ENCODE measurements at regions not wholly inside any gene's neighbourhood (a gene's known extent, or its start where the extent isn't known, plus 50 kb on each side); places are given as distances from the start of the nearest gene placed in this dataset.
"Not testable (repeated sequence)": the region's sequence is repeated elsewhere in the genome, so short reads cannot be mapped to it uniquely, and the experiment has no call there.

DNA sequence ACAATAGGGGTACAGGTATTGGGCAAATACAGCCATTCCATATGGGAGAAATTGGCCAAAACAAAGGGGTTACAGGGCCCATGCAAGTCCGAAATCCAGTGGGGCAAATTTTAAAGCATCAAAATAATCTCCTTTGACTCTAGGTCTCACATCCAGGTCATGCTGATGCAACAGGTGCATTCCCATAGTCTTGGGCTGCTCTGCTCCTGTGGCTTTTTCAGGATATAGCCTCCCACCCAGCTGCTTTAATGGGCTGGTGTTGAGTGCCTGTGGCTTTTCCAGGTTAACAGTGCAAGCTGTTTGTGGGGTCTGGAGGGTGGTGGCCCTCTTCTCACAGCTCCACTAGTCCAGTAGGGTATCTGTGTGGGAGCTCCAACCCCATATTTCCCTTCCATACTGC lies 607.1 kb downstream of the MEI4 start:
- no peak overlapping the region for H3K27ac ChIP-seq (ENCODE audit: low read depth, low read length)
- no peaks in the 10 kb centered on the region for H3F3A ChIP-seq (ENCODE audit: insufficient read depth)
- H3K9me3 ChIP-seq (ENCODE audit: insufficient read depth, low read length), result no peaks in the 10 kb centered on the region
- H3K4me2 ChIP-seq (ENCODE audit: low read depth, low read length, poor library complexity, severe bottlenecking), result no peak overlapping the region
- H3K4me3 ChIP-seq (ENCODE audit: insufficient read depth, low read length, poor library complexity, severe bottlenecking), result no peak overlapping the region
- H3K79me2 ChIP-seq (ENCODE audit: insufficient read depth, low read length), result no peaks in the 10 kb centered on the region
- no peak overlapping the region for H3K9ac ChIP-seq (ENCODE audit: low read length)
- no peaks in the 10 kb centered on the region for H3K27me3 ChIP-seq (ENCODE audit: low read length)
- no peaks in the 10 kb centered on the region for H3K9me2 ChIP-seq (replicated peaks; ENCODE audit: insufficient read depth, low read length)
- H2AFZ ChIP-seq (ENCODE audit: low read depth, low read length, severe bottlenecking), result no peak overlapping the region
- H3K36me3 ChIP-seq (ENCODE audit: low read length), result no peaks in the 10 kb centered on the region
- TF ChIP-seq, protein P1, sequence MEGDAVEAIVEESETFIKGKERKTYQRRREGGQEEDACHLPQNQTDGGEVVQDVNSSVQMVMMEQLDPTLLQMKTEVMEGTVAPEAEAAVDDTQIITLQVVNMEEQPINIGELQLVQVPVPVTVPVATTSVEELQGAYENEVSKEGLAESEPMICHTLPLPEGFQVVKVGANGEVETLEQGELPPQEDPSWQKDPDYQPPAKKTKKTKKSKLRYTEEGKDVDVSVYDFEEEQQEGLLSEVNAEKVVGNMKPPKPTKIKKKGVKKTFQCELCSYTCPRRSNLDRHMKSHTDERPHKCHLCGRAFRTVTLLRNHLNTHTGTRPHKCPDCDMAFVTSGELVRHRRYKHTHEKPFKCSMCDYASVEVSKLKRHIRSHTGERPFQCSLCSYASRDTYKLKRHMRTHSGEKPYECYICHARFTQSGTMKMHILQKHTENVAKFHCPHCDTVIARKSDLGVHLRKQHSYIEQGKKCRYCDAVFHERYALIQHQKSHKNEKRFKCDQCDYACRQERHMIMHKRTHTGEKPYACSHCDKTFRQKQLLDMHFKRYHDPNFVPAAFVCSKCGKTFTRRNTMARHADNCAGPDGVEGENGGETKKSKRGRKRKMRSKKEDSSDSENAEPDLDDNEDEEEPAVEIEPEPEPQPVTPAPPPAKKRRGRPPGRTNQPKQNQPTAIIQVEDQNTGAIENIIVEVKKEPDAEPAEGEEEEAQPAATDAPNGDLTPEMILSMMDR (IDR thresholded peaks at IDR 0.05; ENCODE audit: insufficient read depth, low read length, poor library complexity, severe bottlenecking), result no peak
- TF ChIP-seq EZH2phosphoT487 (conservative IDR thresholded peaks at IDR 0.05; ENCODE audit: low read length), result no peak
- H4K20me1 ChIP-seq (ENCODE audit: low read depth, low read length), result no peaks in the 10 kb centered on the region

DNA sequence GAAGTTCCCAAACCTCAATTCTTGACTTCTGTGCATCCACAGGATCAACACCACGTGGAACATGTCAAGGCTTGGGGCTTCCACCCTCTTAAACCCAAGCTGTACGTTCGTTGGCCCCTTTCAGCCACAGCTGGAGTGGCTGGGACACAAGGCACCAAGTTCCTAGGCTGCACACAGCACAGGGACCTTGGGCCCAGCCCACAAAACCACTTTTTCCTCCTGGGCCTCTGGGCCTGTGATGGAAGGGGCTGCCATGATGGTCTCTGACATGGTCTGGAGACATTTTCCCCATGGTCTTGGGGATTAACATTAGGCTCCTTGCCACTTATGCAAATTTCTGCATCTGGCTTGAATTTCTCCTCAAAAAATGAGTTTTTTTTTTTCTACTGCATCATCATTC lies 606.9 kb upstream of the IRAK1BP1 start:
- not testable (repeated sequence) for H3K27ac ChIP-seq (ENCODE audit: low read depth, low read length); H4K20me1 ChIP-seq (ENCODE audit: low read depth, low read length); H3K9me3 ChIP-seq (ENCODE audit: insufficient read depth, low read length); H3K79me2 ChIP-seq (ENCODE audit: insufficient read depth, low read length); H3K9me2 ChIP-seq (replicated peaks; ENCODE audit: insufficient read depth, low read length); H3K4me3 ChIP-seq (ENCODE audit: insufficient read depth, low read length, poor library complexity, severe bottlenecking); H3K4me2 ChIP-seq (ENCODE audit: low read depth, low read length, poor library complexity, severe bottlenecking); H3K36me3 ChIP-seq (ENCODE audit: low read length); H3K9ac ChIP-seq (ENCODE audit: low read length); H3F3A ChIP-seq (ENCODE audit: insufficient read depth); H3K27me3 ChIP-seq (ENCODE audit: low read length); H2AFZ ChIP-seq (ENCODE audit: low read depth, low read length, severe bottlenecking)

DNA sequence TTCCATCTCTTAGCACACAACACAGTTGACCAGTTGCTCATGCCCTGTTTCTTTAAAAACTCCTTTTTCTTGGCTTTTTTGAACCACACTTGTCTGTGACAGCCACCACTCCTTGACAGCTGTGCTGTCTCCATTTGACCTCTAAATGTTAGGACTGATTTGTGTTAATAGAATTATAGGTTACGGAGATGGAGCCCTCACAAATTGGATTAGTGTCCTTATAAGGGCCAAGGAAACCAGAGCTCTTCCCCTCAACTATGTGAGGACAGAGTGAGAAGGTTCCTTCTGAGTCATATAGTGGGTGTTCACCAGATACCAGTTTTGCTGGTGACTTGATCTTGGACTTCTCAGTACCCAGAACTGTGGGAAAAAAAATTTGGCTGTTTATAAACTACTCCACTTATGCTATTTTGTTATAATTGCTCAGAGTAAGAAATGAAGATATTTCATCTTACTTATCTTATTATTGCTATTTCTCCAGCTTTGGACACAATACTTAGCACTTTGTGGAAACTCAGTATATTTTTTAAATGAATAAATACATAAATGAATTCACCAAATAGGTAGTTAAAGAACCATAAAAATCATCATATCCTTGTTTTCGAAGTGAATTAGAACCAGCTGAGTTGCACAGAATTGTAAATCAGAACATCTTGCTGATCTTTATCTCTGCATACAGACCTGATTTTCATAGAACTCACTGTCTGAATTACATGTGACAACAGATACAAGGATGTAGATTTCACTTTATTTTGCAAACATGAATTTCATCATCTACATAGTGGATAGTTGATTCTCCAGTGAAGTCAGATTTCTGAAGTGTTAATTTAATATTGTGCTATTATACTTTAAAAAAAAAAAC lies 598.5 kb upstream of the IRAK1BP1 start:
- no peaks in the 10 kb centered on the region for H3K9me3 ChIP-seq (ENCODE audit: insufficient read depth, low read length)
- TF ChIP-seq, protein P1 (IDR thresholded peaks at IDR 0.05; ENCODE audit: insufficient read depth, low read length, poor library complexity, severe bottlenecking), result no peak
- TF ChIP-seq EZH2phosphoT487 (conservative IDR thresholded peaks at IDR 0.05; ENCODE audit: low read length), result no peak
- H3K79me2 ChIP-seq (ENCODE audit: insufficient read depth, low read length), result no peaks in the 10 kb centered on the region

DNA sequence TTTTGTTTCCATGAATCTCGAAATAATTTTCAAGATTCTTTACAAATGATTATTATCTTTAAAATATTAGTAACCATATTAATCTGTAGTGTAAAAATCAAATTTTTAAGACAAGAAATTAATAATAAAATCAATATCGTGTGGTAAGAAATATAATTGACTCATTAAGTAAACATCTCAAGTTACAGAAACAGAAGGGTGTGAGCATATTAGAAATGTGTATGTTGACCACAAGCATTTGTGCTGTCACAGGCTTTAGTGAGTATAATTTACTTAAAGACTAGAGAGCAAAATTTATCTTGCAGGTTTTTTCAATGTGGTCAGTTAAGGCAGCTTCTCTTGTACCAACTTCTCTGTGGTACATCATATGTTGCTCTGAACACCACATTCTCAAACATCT lies 566.5 kb upstream of the IRAK1BP1 start:
- no peaks in the 10 kb centered on the region for H3K9me2 ChIP-seq (replicated peaks; ENCODE audit: insufficient read depth, low read length)
- H2AFZ ChIP-seq (ENCODE audit: low read depth, low read length, severe bottlenecking), result no peak overlapping the region
- TF ChIP-seq, protein P1 (IDR thresholded peaks at IDR 0.05; ENCODE audit: insufficient read depth, low read length, poor library complexity, severe bottlenecking), result no peak
- no peak for TF ChIP-seq EZH2phosphoT487 (conservative IDR thresholded peaks at IDR 0.05; ENCODE audit: low read length)
- no peaks in the 10 kb centered on the region for H3K27me3 ChIP-seq (ENCODE audit: low read length)
- no peak overlapping the region for H3K9ac ChIP-seq (ENCODE audit: low read length)
- H3K4me3 ChIP-seq (ENCODE audit: insufficient read depth, low read length, poor library complexity, severe bottlenecking), result no peak overlapping the region
- no peaks in the 10 kb centered on the region for H4K20me1 ChIP-seq (ENCODE audit: low read depth, low read length)
- H3K79me2 ChIP-seq (ENCODE audit: insufficient read depth, low read length), result no peaks in the 10 kb centered on the region
- no peaks in the 10 kb centered on the region for H3K36me3 ChIP-seq (ENCODE audit: low read length)
- H3K9me3 ChIP-seq (ENCODE audit: insufficient read depth, low read length), result no peaks in the 10 kb centered on the region
- H3K4me2 ChIP-seq (ENCODE audit: low read depth, low read length, poor library complexity, severe bottlenecking), result no peak overlapping the region
- no peaks in the 10 kb centered on the region for H3F3A ChIP-seq (ENCODE audit: insufficient read depth)
- H3K27ac ChIP-seq (ENCODE audit: low read depth, low read length), result no peak overlapping the region

More for the DNA sequence above, 598.5 kb upstream of the IRAK1BP1 start:
- no peaks in the 10 kb centered on the region for H3K9me2 ChIP-seq (replicated peaks; ENCODE audit: insufficient read depth, low read length)
- no peak overlapping the region for H3K4me2 ChIP-seq (ENCODE audit: low read depth, low read length, poor library complexity, severe bottlenecking)
- no peak overlapping the region for H3K4me3 ChIP-seq (ENCODE audit: insufficient read depth, low read length, poor library complexity, severe bottlenecking)
- H3K27me3 ChIP-seq (ENCODE audit: low read length), result no peaks in the 10 kb centered on the region
- H2AFZ ChIP-seq (ENCODE audit: low read depth, low read length, severe bottlenecking), result no peak overlapping the region
- H3K9ac ChIP-seq (ENCODE audit: low read length), result no peak overlapping the region
- no peaks in the 10 kb centered on the region for H4K20me1 ChIP-seq (ENCODE audit: low read depth, low read length)
- H3F3A ChIP-seq (ENCODE audit: insufficient read depth), result no peaks in the 10 kb centered on the region
- no peak overlapping the region for H3K27ac ChIP-seq (ENCODE audit: low read depth, low read length)
- H3K36me3 ChIP-seq (ENCODE audit: low read length), result no peaks in the 10 kb centered on the region

All from SU-DHL-6 (cell line).